Iris pigment epithelial cell (primary cell): ENCODE measurements at regions not wholly inside any gene's neighbourhood (a gene's known extent, or its start where the extent isn't known, plus 50 kb on each side); places are given as distances from the start of the nearest gene placed in this dataset.

Experiments
- DNase-seq: peaks from one replicate; pipeline ENCODE4 v3.0.0-alpha.2; 2011; ENCODE audit warnings: low read depth

GRCh38 chr17:70021726-70022125, 53.3 kb upstream of the KCNJ16 start:
- no peak for DNase-seq

DNA sequence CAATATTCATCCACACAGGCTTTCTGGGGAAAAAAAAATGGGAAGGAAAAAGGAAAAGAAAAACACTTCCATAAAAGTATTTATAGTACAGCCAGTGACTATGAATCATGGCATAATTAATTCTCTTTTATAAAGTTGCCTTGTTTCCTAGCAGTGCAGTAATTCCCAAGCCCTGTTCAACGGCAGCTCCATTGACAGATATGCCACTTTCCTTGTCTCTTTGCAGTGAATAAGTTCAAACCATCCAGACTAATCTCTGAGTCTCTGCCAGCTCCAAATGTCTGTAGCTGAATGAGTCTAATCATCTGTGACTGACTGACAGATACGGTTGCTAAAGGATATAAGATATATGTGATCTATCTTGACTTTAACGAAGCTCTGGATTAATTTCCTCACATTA, 52.9 kb upstream of the KCNJ16 start:
- no peak for DNase-seq

GRCh38 chr17:70024253-70024652, 50.8 kb upstream of the KCNJ16 start:
- DNase-seq, result peak; percentile 65
